Neural cell (in vitro differentiated cells): ENCODE measurements at regions not wholly inside any gene's neighbourhood (a gene's known extent, or its start where the extent isn't known, plus 50 kb on each side); places are given as distances from the start of the nearest gene placed in this dataset.

ENCODE experiments used
- EZH2 ChIP-seq: fragments of 200-600, 300-800 bp; shearing (Covaris generic), sonication (generic); IDR thresholded peaks from 2 replicates; pipeline ENCODE4 v1.6.1; 2014; ENCODE audit warnings: antibody characterized with exemption, low read length, borderline replicate concordance, mild to moderate bottlenecking; ENCODE audit not compliant: insufficient read depth, poor library complexity, severe bottlenecking
- POLR2AphosphoS5 ChIP-seq: IDR thresholded peaks from 2 replicates; pipeline ENCODE4 v1.6.1; 2012
- SMC3 ChIP-seq: fragments of 450-650 bp; conservative IDR thresholded peaks from 2 replicates; pipeline ENCODE4 v1.6.1; 2014; ENCODE audit warnings: antibody characterized with exemption, mild to moderate bottlenecking, moderate library complexity; ENCODE audit not compliant: poor library complexity
- TAF1 ChIP-seq: IDR thresholded peaks from 2 replicates; pipeline ENCODE4 v1.6.1; 2012; ENCODE audit warnings: low read depth
- TF ChIP-seq, protein P1 (sequence below): fragments of 450-650 bp; IDR thresholded peaks from 2 replicates; pipeline ENCODE4 v1.5.1; 2014; ENCODE audit warnings: antibody characterized with exemption, mild to moderate bottlenecking, moderate library complexity; ENCODE audit not compliant: poor library complexity, severe bottlenecking
- TF ChIP-seq, protein P2 (sequence below): IDR thresholded peaks from 2 replicates; pipeline ENCODE4 v1.6.1; 2012; ENCODE audit warnings: borderline replicate concordance

DNA sequence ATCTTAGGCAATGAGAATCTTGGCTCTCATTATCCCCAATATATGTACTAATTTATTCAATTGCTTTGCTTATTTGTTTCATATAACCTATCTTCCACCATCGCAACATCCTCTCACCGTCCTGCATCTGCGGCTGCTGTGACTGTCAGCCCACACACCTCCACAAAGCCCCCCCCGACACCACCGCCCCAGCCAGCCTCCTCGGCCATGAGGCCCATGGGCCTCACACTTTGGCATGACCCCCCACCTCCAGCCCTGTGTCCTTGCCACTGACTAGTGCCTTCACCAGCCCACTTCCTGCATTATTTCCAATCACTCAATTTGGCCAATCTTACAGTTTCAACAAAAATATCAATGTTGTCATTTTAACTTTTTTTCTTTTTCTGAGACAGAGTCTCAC is 60.7 kb upstream of the TOX2 start:
- TF ChIP-seq POLR2AphosphoS5 (no peak), SMC3 (no peak), EZH2 (no peak), TAF1 (no peak)
- TF ChIP-seq, protein P1, sequence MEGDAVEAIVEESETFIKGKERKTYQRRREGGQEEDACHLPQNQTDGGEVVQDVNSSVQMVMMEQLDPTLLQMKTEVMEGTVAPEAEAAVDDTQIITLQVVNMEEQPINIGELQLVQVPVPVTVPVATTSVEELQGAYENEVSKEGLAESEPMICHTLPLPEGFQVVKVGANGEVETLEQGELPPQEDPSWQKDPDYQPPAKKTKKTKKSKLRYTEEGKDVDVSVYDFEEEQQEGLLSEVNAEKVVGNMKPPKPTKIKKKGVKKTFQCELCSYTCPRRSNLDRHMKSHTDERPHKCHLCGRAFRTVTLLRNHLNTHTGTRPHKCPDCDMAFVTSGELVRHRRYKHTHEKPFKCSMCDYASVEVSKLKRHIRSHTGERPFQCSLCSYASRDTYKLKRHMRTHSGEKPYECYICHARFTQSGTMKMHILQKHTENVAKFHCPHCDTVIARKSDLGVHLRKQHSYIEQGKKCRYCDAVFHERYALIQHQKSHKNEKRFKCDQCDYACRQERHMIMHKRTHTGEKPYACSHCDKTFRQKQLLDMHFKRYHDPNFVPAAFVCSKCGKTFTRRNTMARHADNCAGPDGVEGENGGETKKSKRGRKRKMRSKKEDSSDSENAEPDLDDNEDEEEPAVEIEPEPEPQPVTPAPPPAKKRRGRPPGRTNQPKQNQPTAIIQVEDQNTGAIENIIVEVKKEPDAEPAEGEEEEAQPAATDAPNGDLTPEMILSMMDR, result no peak
- TF ChIP-seq, protein P2, sequence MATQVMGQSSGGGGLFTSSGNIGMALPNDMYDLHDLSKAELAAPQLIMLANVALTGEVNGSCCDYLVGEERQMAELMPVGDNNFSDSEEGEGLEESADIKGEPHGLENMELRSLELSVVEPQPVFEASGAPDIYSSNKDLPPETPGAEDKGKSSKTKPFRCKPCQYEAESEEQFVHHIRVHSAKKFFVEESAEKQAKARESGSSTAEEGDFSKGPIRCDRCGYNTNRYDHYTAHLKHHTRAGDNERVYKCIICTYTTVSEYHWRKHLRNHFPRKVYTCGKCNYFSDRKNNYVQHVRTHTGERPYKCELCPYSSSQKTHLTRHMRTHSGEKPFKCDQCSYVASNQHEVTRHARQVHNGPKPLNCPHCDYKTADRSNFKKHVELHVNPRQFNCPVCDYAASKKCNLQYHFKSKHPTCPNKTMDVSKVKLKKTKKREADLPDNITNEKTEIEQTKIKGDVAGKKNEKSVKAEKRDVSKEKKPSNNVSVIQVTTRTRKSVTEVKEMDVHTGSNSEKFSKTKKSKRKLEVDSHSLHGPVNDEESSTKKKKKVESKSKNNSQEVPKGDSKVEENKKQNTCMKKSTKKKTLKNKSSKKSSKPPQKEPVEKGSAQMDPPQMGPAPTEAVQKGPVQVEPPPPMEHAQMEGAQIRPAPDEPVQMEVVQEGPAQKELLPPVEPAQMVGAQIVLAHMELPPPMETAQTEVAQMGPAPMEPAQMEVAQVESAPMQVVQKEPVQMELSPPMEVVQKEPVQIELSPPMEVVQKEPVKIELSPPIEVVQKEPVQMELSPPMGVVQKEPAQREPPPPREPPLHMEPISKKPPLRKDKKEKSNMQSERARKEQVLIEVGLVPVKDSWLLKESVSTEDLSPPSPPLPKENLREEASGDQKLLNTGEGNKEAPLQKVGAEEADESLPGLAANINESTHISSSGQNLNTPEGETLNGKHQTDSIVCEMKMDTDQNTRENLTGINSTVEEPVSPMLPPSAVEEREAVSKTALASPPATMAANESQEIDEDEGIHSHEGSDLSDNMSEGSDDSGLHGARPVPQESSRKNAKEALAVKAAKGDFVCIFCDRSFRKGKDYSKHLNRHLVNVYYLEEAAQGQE, result no peak
